ENCODE measurements at regions not wholly inside any gene's neighbourhood (a gene's known extent, or its start where the extent isn't known, plus 50 kb on each side); places are given as distances from the start of the nearest gene placed in this dataset.

- no peak for DNase-seq
These were observed 445.5 kb downstream of the HAPSTR1 start for GRCh38 chr16:9536905-9537304.

GRCh38 chr16:9539346-9539745 lies 447.9 kb downstream of the HAPSTR1 start:
- DNase-seq, result no peak

- no peak for DNase-seq
These were observed 450.3 kb downstream of the HAPSTR1 start for GRCh38 chr16:9541723-9542122.

GRCh38 chr16:9542165-9542755 lies 450.8 kb downstream of the HAPSTR1 start:
- DNase-seq, result no peak

GRCh38 chr16:9545522-9546437 lies 454.3 kb downstream of the HAPSTR1 start:
- DNase-seq, result no peak

- no peak for DNase-seq
These were observed 455.0 kb downstream of the HAPSTR1 start for GRCh38 chr16:9546438-9546786.

GRCh38 chr16:9549487-9549886 lies 458.0 kb downstream of the HAPSTR1 start:
- no peak for DNase-seq

- DNase-seq, result no peak
These were observed 463.6 kb downstream of the HAPSTR1 start for GRCh38 chr16:9555051-9555450.

GRCh38 chr16:9556949-9557665 lies 465.7 kb downstream of the HAPSTR1 start:
- no peak for DNase-seq

- DNase-seq, result no peak
These were observed 466.3 kb downstream of the HAPSTR1 start for GRCh38 chr16:9557713-9558112.

- no peak for DNase-seq
These were observed 474.7 kb downstream of the HAPSTR1 start for GRCh38 chr16:9566099-9566498.

GRCh38 chr16:9567666-9568065 lies 476.2 kb downstream of the HAPSTR1 start:
- no peak for DNase-seq

- no peak for DNase-seq
These were observed 476.8 kb downstream of the HAPSTR1 start for GRCh38 chr16:9568261-9568660.

- no peak for DNase-seq
These were observed 479.1 kb downstream of the HAPSTR1 start for GRCh38 chr16:9570521-9570920.

- DNase-seq, result no peak
These were observed 487.0 kb downstream of the HAPSTR1 start for GRCh38 chr16:9578459-9578858.

- no peak for DNase-seq
These were observed 488.6 kb downstream of the HAPSTR1 start for GRCh38 chr16:9580025-9580424.

GRCh38 chr16:9593440-9593839 lies 502.0 kb downstream of the HAPSTR1 start:
- no peak for DNase-seq

GRCh38 chr16:9594047-9594446 lies 502.6 kb downstream of the HAPSTR1 start:
- no peak for DNase-seq

- no peak for DNase-seq
These were observed 503.5 kb downstream of the HAPSTR1 start for GRCh38 chr16:9594946-9595345.

GRCh38 chr16:9595393-9595792 lies 503.9 kb downstream of the HAPSTR1 start:
- no peak for DNase-seq

GRCh38 chr16:9596788-9597187 lies 505.3 kb downstream of the HAPSTR1 start:
- DNase-seq, result no peak

GRCh38 chr16:9597967-9598730 lies 506.7 kb downstream of the HAPSTR1 start:
- DNase-seq, result no peak

- DNase-seq, result no peak
These were observed 507.3 kb downstream of the HAPSTR1 start for GRCh38 chr16:9598731-9599083.

Measured in MV-4-11 (cell line).